Activated CD8-positive, alpha-beta T cell treated with anti-CD3 and anti-CD28 coated beads for 36 hours (primary cell): ENCODE measurements at regions not wholly inside any gene's neighbourhood (a gene's known extent, or its start where the extent isn't known, plus 50 kb on each side); places are given as distances from the start of the nearest gene placed in this dataset.

Source experiments
- ATAC-seq: fragments of 200-7000 bp; cut with Tn5 transposase; one replicate; pipeline ENCODE4 v1.10.0; 2021; ENCODE audit warnings: mild to moderate bottlenecking, moderate library complexity
- CTCF ChIA-PET: fragments of 350-600 bp; sonication (Branson Sonifier 250); formaldehyde crosslinking; loops from one replicate; lab custom pipeline; 2021; ENCODE audit warnings: antibody characterized with exemption; lab: Charles Lee
- POLR2A ChIA-PET: fragments of 350-600 bp; sonication (Branson Sonifier 250); formaldehyde crosslinking; loops from one replicate; lab custom pipeline; 2021; ENCODE audit warnings: antibody characterized with exemption; lab: Charles Lee
- DNase-seq: peaks from one replicate; pipeline ENCODE4 v3.0.0-alpha.2; 2020
- H3K27ac Mint-ChIP-seq: one replicate; pipeline ENCODE4 v1.8.0; 2021; ENCODE audit warnings: mild to moderate bottlenecking, mixed read lengths
- H3K27me3 Mint-ChIP-seq: one replicate; pipeline ENCODE4 v1.8.0; 2021; ENCODE audit warnings: mixed read lengths
- H3K36me3 Mint-ChIP-seq: one replicate; pipeline ENCODE4 v1.8.0; 2021; ENCODE audit warnings: low read depth, mixed read lengths
- H3K4me1 Mint-ChIP-seq: one replicate; pipeline ENCODE4 v1.8.0; 2021; ENCODE audit warnings: low read depth, mixed read lengths
- H3K4me3 Mint-ChIP-seq: one replicate; pipeline ENCODE4 v1.8.0; 2021; ENCODE audit warnings: mild to moderate bottlenecking, moderate library complexity, mixed read lengths
- H3K9me3 Mint-ChIP-seq: one replicate; pipeline ENCODE4 v1.8.0; 2021; ENCODE audit warnings: mixed read lengths
- CTCF ChIP-seq: fragments of 200-600 bp; IDR thresholded peaks from one replicate; pipeline ENCODE4 v1.8.0; 2022; ENCODE audit warnings: antibody characterized with exemption, mild to moderate bottlenecking
- intact Hi-C: fragments of 100-400 bp; cut with micrococcal nuclease; formaldehyde crosslinking; loops from one replicate; pipeline ENCODE4 v1.10.0; 2022

GRCh38 chr18:8480506-8481328 is 128.5 kb upstream of the RAB12 start:
- Mint-ChIP-seq H3K36me3 (no peaks in the 10 kb centered on the region), H3K4me1 (no peaks in the 10 kb centered on the region), H3K27me3 (peaks cover 5% of the 10 kb centered on the region), H3K4me3 (no peak overlapping the region), H3K27ac (no peak overlapping the region), H3K9me3 (no peaks in the 10 kb centered on the region)
- no peak for TF ChIP-seq CTCF
- DNase-seq (no peak), ATAC-seq (no peak)
- POLR2A ChIA-PET = no interaction called here
- intact Hi-C loops = no loop called here
- CTCF ChIA-PET = interaction anchor here (2.6 to 2.8 kb wide), 2 partner anchors 11 to 508 kb away, joined by 14 to 15 read pairs; no protein-coding TSS in a partner anchor

GRCh38 chr18:8484951-8485350 is 124.3 kb upstream of the RAB12 start:
- ATAC-seq (no peak), DNase-seq (no peak)
- intact Hi-C loops = no loop called here
- Mint-ChIP-seq H3K27ac (no peak overlapping the region), H3K36me3 (no peaks in the 10 kb centered on the region), H3K4me1 (no peaks in the 10 kb centered on the region), H3K9me3 (no peaks in the 10 kb centered on the region), H3K27me3 (no peaks in the 10 kb centered on the region), H3K4me3 (no peak overlapping the region)
- ChIA-PET POLR2A (no interaction called here), CTCF (no interaction called here)
- no peak for TF ChIP-seq CTCF

GRCh38 chr18:8489761-8490160 is 119.5 kb upstream of the RAB12 start:
- H3K27me3 Mint-ChIP-seq = peaks cover 1% of the 10 kb centered on the region
- H3K27ac Mint-ChIP-seq = no peak overlapping the region
- no peak for ATAC-seq
- H3K4me3 Mint-ChIP-seq = no peak overlapping the region
- no peaks in the 10 kb centered on the region for H3K4me1 Mint-ChIP-seq
- intact Hi-C loops = no loop called here
- POLR2A ChIA-PET = no interaction called here
- H3K9me3 Mint-ChIP-seq = no peaks in the 10 kb centered on the region
- H3K36me3 Mint-ChIP-seq = no peaks in the 10 kb centered on the region
- TF ChIP-seq CTCF = no peak
- CTCF ChIA-PET = no interaction called here
- DNase-seq = no peak

- TF ChIP-seq CTCF = no peak
- no peak for ATAC-seq
- H3K27me3 Mint-ChIP-seq = peaks cover 1% of the 10 kb centered on the region
- H3K4me3 Mint-ChIP-seq = no peak overlapping the region
- no peaks in the 10 kb centered on the region for H3K9me3 Mint-ChIP-seq
- no peak for DNase-seq
- POLR2A ChIA-PET = no interaction called here
- intact Hi-C loops = no loop called here
- CTCF ChIA-PET = no interaction called here
- H3K4me1 Mint-ChIP-seq = no peaks in the 10 kb centered on the region
- H3K36me3 Mint-ChIP-seq = no peaks in the 10 kb centered on the region
- no peak overlapping the region for H3K27ac Mint-ChIP-seq
These were observed 117.7 kb upstream of the RAB12 start for GRCh38 chr18:8491516-8491915.

- intact Hi-C loops = no loop called here
- no peak overlapping the region for H3K4me3 Mint-ChIP-seq
- no peaks in the 10 kb centered on the region for H3K4me1 Mint-ChIP-seq
- H3K27ac Mint-ChIP-seq = no peak overlapping the region
- no peaks in the 10 kb centered on the region for H3K36me3 Mint-ChIP-seq
- H3K27me3 Mint-ChIP-seq = peaks cover 1% of the 10 kb centered on the region
- TF ChIP-seq CTCF = no peak
- ATAC-seq (no peak), DNase-seq (no peak)
- ChIA-PET CTCF (no interaction called here), POLR2A (no interaction called here)
- no peaks in the 10 kb centered on the region for H3K9me3 Mint-ChIP-seq
These were observed 116.1 kb upstream of the RAB12 start for GRCh38 chr18:8493141-8493540.
